Loucy (cell line): ENCODE measurements at regions not wholly inside any gene's neighbourhood (a gene's known extent, or its start where the extent isn't known, plus 50 kb on each side); places are given as distances from the start of the nearest gene placed in this dataset.

Experiments
- CTCF ChIP-seq: fragments of 200-600 bp; sonication (generic); conservative IDR thresholded peaks from 2 replicates; pipeline ENCODE4 v1.5.1; 2014; ENCODE audit warnings: mild to moderate bottlenecking, antibody characterized with exemption, low read length
- EZH2phosphoT487 ChIP-seq: fragments of 200-600 bp; IDR thresholded peaks from 2 replicates; pipeline ENCODE4 v1.6.1; 2018; ENCODE audit warnings: antibody characterized with exemption, mild to moderate bottlenecking, moderate library complexity, borderline replicate concordance

GRCh38 chr5:20515606-20516005 lies 527.6 kb upstream of the CDH18 start:
- TF ChIP-seq CTCF: no peak
- no peak for TF ChIP-seq EZH2phosphoT487
